ENCODE measurements at regions not wholly inside any gene's neighbourhood (a gene's known extent, or its start where the extent isn't known, plus 50 kb on each side); places are given as distances from the start of the nearest gene placed in this dataset.

DNA sequence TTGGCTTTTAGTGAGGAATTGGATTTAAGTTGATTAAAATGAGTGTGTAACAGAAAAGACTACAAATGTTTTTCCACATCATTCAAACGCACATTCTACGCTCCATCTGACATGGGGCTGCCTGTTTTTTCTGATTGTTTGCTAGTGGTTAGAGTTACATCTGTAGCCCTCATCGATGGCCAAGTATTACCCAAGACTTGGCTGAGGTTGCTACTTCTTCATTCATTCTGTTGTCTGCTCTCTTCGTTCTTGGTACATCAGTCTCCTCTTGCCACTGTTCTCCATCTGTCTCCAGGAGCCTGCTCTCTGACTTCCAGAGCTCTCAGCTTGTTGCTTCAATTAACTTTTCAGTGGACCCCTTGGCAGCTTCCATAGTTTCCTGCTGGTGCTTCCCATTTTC, 1844.6 kb upstream of the TENM3 start:
- TF ChIP-seq, protein P1, sequence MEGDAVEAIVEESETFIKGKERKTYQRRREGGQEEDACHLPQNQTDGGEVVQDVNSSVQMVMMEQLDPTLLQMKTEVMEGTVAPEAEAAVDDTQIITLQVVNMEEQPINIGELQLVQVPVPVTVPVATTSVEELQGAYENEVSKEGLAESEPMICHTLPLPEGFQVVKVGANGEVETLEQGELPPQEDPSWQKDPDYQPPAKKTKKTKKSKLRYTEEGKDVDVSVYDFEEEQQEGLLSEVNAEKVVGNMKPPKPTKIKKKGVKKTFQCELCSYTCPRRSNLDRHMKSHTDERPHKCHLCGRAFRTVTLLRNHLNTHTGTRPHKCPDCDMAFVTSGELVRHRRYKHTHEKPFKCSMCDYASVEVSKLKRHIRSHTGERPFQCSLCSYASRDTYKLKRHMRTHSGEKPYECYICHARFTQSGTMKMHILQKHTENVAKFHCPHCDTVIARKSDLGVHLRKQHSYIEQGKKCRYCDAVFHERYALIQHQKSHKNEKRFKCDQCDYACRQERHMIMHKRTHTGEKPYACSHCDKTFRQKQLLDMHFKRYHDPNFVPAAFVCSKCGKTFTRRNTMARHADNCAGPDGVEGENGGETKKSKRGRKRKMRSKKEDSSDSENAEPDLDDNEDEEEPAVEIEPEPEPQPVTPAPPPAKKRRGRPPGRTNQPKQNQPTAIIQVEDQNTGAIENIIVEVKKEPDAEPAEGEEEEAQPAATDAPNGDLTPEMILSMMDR (IDR thresholded peaks at IDR 0.05): no peak
- no peak for TF ChIP-seq POLR2A (IDR thresholded peaks at IDR 0.05)
- intact Hi-C loops (cut with DNase I): no loop called here

GRCh38 chr4:180407275-180407885, 1835.8 kb upstream of the TENM3 start:
- no peaks in the 10 kb centered on the region for H3K36me3 ChIP-seq (replicated peaks in 1 of 2; ENCODE audit: insufficient read depth in 1 of 2, low read depth in 2 of 2)
- no peak overlapping the region for H3K4me3 ChIP-seq
- no peaks in the 10 kb centered on the region for H3K9me3 ChIP-seq
- DNase-seq: no peak
- intact Hi-C loops (cut with DNase I): no loop called here
- no peak overlapping the region for H3K27ac ChIP-seq
- WGBS, 2 donors: 63 to 72% methylated on average over 4 of the region's 4 CpGs
- no peaks in the 10 kb centered on the region for H3K4me1 ChIP-seq
- H3K27me3 ChIP-seq: no peaks in the 10 kb centered on the region
- ATAC-seq: no peak
- TF ChIP-seq, protein P1 (IDR thresholded peaks at IDR 0.05): no peak
- no peak for TF ChIP-seq POLR2A (IDR thresholded peaks at IDR 0.05)

More for the DNA sequence above, 1844.6 kb upstream of the TENM3 start:
- no peaks in the 10 kb centered on the region for H3K9me3 ChIP-seq
- H3K36me3 ChIP-seq (replicated peaks in 1 of 2; ENCODE audit: insufficient read depth in 1 of 2, low read depth in 2 of 2): no peaks in the 10 kb centered on the region
- no peak overlapping the region for H3K4me3 ChIP-seq
- DNase-seq (no peak), ATAC-seq (no peak)
- no peak overlapping the region for H3K27ac ChIP-seq
- no peaks in the 10 kb centered on the region for H3K4me1 ChIP-seq
- WGBS, 2 donors: 76 to 81% methylated on average over 4 of the region's 4 CpGs
- H3K27me3 ChIP-seq: no peaks in the 10 kb centered on the region

- TF ChIP-seq, protein P1 (IDR thresholded peaks at IDR 0.05): no peak
- TF ChIP-seq POLR2A (IDR thresholded peaks at IDR 0.05): no peak
- intact Hi-C loops (cut with DNase I): no loop called here
- Histone ChIP-seq H3K4me1 (no peaks in the 10 kb centered on the region), H3K4me3 (no peak overlapping the region), H3K36me3 (replicated peaks in 1 of 2; ENCODE audit: insufficient read depth in 1 of 2, low read depth in 2 of 2) (no peaks in the 10 kb centered on the region), H3K9me3 (no peaks in the 10 kb centered on the region), H3K27ac (no peak overlapping the region), H3K27me3 (no peaks in the 10 kb centered on the region)
- ATAC-seq: no peak
- 48 to 51% methylated on average over 6 of the region's 6 CpGs for WGBS, 2 donors
- no peak for DNase-seq
Observed at GRCh38 chr4:180418819-180419531, 1824.2 kb upstream of the TENM3 start.

GRCh38 chr4:180422989-180423711, 1820.1 kb upstream of the TENM3 start:
- no peak overlapping the region for H3K27ac ChIP-seq
- no peak overlapping the region for H3K4me3 ChIP-seq
- intact Hi-C loops (cut with DNase I): no loop called here
- no peaks in the 10 kb centered on the region for H3K36me3 ChIP-seq (replicated peaks in 1 of 2; ENCODE audit: insufficient read depth in 1 of 2, low read depth in 2 of 2)
- no peak for ATAC-seq
- TF ChIP-seq POLR2A (IDR thresholded peaks at IDR 0.05): no peak
- TF ChIP-seq, protein P1 (IDR thresholded peaks at IDR 0.05): no peak
- WGBS, 2 donors: 52 to 56% methylated on average over 5 of the region's 5 CpGs
- H3K9me3 ChIP-seq: no peaks in the 10 kb centered on the region
- no peaks in the 10 kb centered on the region for H3K4me1 ChIP-seq
- DNase-seq: no peak
- no peaks in the 10 kb centered on the region for H3K27me3 ChIP-seq
